ENCODE measurements at regions not wholly inside any gene's neighbourhood (a gene's known extent, or its start where the extent isn't known, plus 50 kb on each side); places are given as distances from the start of the nearest gene placed in this dataset.

DNA sequence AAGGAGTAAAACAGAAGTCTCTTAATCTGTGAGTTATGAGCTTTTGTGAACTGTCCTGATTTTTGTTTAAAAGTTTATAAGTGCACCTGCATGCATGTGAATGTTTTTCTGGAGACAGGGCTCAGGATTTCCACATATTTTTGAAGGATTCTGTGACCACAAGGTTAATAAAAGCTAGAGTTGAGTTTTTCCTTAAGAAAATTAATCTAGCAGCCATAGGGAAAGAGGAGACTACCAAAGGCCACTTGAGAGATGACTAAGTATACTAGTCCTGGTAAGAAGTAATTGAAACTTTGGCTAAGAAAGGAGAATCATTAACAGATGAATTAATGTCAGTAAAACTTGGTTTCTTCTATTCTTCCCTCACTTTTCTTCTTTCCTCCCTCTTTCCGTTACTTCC lies 176.8 kb upstream of the EPHA3 start:
- no peak for DNase-seq
- TF ChIP-seq GATA1 (IDR thresholded peaks at IDR 0.05; ENCODE audit: low read depth, low read length), result no peak
- TF ChIP-seq POLR2A (IDR thresholded peaks at IDR 0.05; ENCODE audit: low read length), result no peak

GRCh38 chr3:88936831-88937230 lies 170.6 kb upstream of the EPHA3 start:
- no peak for DNase-seq
- TF ChIP-seq GATA1 (IDR thresholded peaks at IDR 0.05; ENCODE audit: low read depth, low read length) (no peak), POLR2A (IDR thresholded peaks at IDR 0.05; ENCODE audit: low read length) (no peak)

DNA sequence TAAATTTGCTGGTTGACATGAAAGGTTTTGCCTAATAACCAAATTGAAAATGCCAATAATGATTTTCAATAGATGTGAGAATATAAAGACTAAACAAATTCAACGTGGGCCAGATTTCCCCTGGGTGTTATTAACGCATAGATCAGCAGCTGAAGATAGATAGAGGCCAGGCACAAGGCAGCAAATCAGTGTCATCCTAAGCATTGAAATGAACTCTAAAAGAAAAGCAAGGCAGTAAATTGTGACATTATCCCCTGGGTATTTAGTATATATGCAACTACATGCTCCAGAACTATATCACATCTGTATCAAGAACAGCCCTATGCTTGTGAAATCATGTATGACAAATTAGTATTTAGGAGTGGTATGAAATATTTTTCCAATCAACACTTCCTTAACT lies 167.1 kb upstream of the EPHA3 start:
- TF ChIP-seq GATA1 (IDR thresholded peaks at IDR 0.05; ENCODE audit: low read depth, low read length), result no peak
- TF ChIP-seq POLR2A (IDR thresholded peaks at IDR 0.05; ENCODE audit: low read length), result no peak
- no peak for DNase-seq

- DNase-seq, result no peak
- TF ChIP-seq GATA1 (IDR thresholded peaks at IDR 0.05; ENCODE audit: low read depth, low read length), result no peak
- TF ChIP-seq POLR2A (IDR thresholded peaks at IDR 0.05; ENCODE audit: low read length), result no peak
These were observed 160.4 kb upstream of the EPHA3 start for GRCh38 chr3:88947013-88947412.

DNA sequence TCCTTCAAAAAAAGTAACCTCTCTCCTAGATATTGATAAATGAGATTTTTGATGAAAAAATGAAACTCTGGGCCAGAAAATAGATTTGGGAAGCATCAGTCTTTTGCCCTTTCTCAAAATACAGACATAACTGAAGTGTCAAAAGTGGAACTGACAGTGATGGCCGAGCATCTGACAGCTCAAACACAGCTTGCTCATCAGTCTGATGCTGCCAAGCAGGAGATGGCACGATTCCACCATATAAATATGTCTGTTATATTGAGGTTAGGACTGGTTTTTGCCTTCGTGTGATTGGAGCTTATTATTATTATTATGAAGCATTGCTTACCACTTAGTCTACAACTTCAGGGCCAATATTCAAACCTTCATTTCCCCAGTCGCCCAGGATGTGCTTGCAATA lies 152.6 kb upstream of the EPHA3 start:
- no peak for DNase-seq
- TF ChIP-seq GATA1 (IDR thresholded peaks at IDR 0.05; ENCODE audit: low read depth, low read length), result no peak
- no peak for TF ChIP-seq POLR2A (IDR thresholded peaks at IDR 0.05; ENCODE audit: low read length)

GRCh38 chr3:88955274-88955673 lies 152.1 kb upstream of the EPHA3 start:
- no peak for DNase-seq
- TF ChIP-seq GATA1 (IDR thresholded peaks at IDR 0.05; ENCODE audit: low read depth, low read length), result no peak
- no peak for TF ChIP-seq POLR2A (IDR thresholded peaks at IDR 0.05; ENCODE audit: low read length)

GRCh38 chr3:88957711-88958439 lies 149.5 kb upstream of the EPHA3 start:
- no peak for TF ChIP-seq POLR2A (IDR thresholded peaks at IDR 0.05; ENCODE audit: low read length)
- no peak for TF ChIP-seq GATA1 (IDR thresholded peaks at IDR 0.05; ENCODE audit: low read depth, low read length)
- DNase-seq, result no peak

DNA sequence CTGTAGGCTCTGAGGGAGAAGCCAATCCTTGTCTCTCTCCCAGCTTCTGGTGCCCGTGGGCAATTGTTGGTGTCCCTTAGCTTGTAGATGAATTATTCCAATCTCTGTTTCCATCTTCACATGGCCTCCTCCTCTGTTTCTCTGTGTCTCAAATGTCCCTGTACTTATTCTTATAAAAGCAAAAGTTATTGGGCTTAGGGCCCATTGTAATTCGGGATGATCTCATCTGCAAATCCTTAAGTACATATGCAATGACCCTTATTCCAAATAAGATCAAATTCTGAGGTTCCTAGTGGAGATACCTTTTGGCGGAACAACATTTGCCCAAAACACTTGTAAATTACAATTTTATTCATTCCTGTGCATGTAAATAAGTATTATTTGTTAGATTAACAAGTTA lies 147.4 kb upstream of the EPHA3 start:
- TF ChIP-seq POLR2A (IDR thresholded peaks at IDR 0.05; ENCODE audit: low read length), result no peak
- no peak for TF ChIP-seq GATA1 (IDR thresholded peaks at IDR 0.05; ENCODE audit: low read depth, low read length)
- DNase-seq, result no peak

- TF ChIP-seq POLR2A (IDR thresholded peaks at IDR 0.05; ENCODE audit: low read length), result no peak
- no peak for TF ChIP-seq GATA1 (IDR thresholded peaks at IDR 0.05; ENCODE audit: low read depth, low read length)
- no peak for DNase-seq
These were observed 144.4 kb upstream of the EPHA3 start for GRCh38 chr3:88963003-88963402.

DNA sequence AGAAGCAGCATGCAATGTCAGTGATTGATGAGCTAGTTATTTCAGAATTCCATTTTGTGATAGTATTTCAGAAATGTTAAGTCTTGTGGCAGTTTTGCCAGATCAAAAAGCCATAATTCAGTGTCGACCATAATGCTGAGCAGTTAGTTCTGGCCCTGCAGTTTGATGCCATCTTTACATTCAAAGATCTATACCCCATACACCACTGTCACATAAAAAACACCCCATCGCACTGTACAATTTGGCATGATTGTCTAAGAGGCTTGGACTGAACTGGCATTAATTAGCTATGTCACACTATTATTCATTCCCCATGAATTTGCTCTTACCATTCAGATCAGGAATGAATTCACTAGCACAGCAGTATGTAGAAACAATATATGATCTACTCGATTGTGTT lies 127.7 kb upstream of the EPHA3 start:
- TF ChIP-seq GATA1 (IDR thresholded peaks at IDR 0.05; ENCODE audit: low read depth, low read length) (no peak), POLR2A (IDR thresholded peaks at IDR 0.05; ENCODE audit: low read length) (no peak)

GRCh38 chr3:88983458-88983857 lies 124.0 kb upstream of the EPHA3 start:
- DNase-seq, result no peak
- TF ChIP-seq POLR2A (IDR thresholded peaks at IDR 0.05; ENCODE audit: low read length), result no peak
- TF ChIP-seq GATA1 (IDR thresholded peaks at IDR 0.05; ENCODE audit: low read depth, low read length), result no peak

More for the DNA sequence above, 127.7 kb upstream of the EPHA3 start:
- DNase-seq, result no peak

- DNase-seq, result no peak
- TF ChIP-seq GATA1 (IDR thresholded peaks at IDR 0.05; ENCODE audit: low read depth, low read length) (no peak), POLR2A (IDR thresholded peaks at IDR 0.05; ENCODE audit: low read length) (no peak)
These were observed 123.2 kb upstream of the EPHA3 start for GRCh38 chr3:88984256-88984655.

GRCh38 chr3:88984832-88985231 lies 122.6 kb upstream of the EPHA3 start:
- TF ChIP-seq GATA1 (IDR thresholded peaks at IDR 0.05; ENCODE audit: low read depth, low read length), result no peak
- TF ChIP-seq POLR2A (IDR thresholded peaks at IDR 0.05; ENCODE audit: low read length), result no peak
- no peak for DNase-seq

DNA sequence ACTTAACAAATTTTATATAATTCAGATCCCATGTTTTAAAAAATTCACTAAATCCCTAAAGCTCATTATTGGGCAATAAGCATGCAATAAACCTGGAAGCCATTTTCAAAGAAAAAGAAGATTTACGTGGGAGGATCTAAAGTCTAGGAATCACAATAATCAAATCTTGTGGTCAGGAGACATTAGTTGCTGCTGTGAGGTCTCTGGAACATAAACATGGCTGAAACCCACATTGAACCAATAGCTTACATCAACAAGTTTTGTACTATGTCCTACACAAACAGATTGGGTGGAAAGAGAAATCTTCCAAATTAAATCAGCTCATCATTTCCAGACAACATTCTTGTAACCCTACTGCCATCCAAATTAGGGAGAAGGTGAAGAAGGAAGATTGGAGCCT lies 121.9 kb upstream of the EPHA3 start:
- no peak for DNase-seq
- TF ChIP-seq POLR2A (IDR thresholded peaks at IDR 0.05; ENCODE audit: low read length) (no peak), GATA1 (IDR thresholded peaks at IDR 0.05; ENCODE audit: low read depth, low read length) (no peak)

- TF ChIP-seq GATA1 (IDR thresholded peaks at IDR 0.05; ENCODE audit: low read depth, low read length) (no peak), POLR2A (IDR thresholded peaks at IDR 0.05; ENCODE audit: low read length) (no peak)
- no peak for DNase-seq
These were observed 120.6 kb upstream of the EPHA3 start for GRCh38 chr3:88986834-88987233.

Measured in erythroblast (primary cell).